ENCODE measurements at regions not wholly inside any gene's neighbourhood (a gene's known extent, or its start where the extent isn't known, plus 50 kb on each side); places are given as distances from the start of the nearest gene placed in this dataset.

GRCh38 chr7:81503336-81503735, 266.5 kb downstream of the HGF start:
- no peaks in the 10 kb centered on the region for H3K27me3 ChIP-seq (ENCODE audit: control insufficient read depth, insufficient read depth, low read length)
- no peak overlapping the region for H3K9ac ChIP-seq (ENCODE audit: low read length)
- no peaks in the 10 kb centered on the region for H3K9me3 ChIP-seq (ENCODE audit: control insufficient read depth, insufficient read depth, low read depth, low read length)
- peaks cover 7% of the 10 kb centered on the region; the same call in 1 of the 2 replicates for H3K4me1 ChIP-seq (ENCODE audit: control insufficient read depth, insufficient read depth, low read length)
- no peaks in the 10 kb centered on the region for H3K36me3 ChIP-seq (ENCODE audit: control insufficient read depth, insufficient read depth, low read length)
- no peak overlapping the region for H3K4me3 ChIP-seq (ENCODE audit: low read depth, low read length)
- H3K27ac ChIP-seq (ENCODE audit: low read depth, low read length) = no peak overlapping the region

- Histone ChIP-seq H3K27ac (ENCODE audit: low read depth, low read length) (no peak overlapping the region), H3K36me3 (ENCODE audit: control insufficient read depth, insufficient read depth, low read length) (no peaks in the 10 kb centered on the region), H3K9ac (ENCODE audit: low read length) (no peak overlapping the region), H3K4me1 (ENCODE audit: control insufficient read depth, insufficient read depth, low read length) (peaks cover 7% of the 10 kb centered on the region; the same call in 1 of the 2 replicates), H3K9me3 (ENCODE audit: control insufficient read depth, insufficient read depth, low read depth, low read length) (peaks cover 5% of the 10 kb centered on the region; the same call in 1 of the 2 replicates), H3K4me3 (ENCODE audit: low read depth, low read length) (no peak overlapping the region), H3K27me3 (ENCODE audit: control insufficient read depth, insufficient read depth, low read length) (no peaks in the 10 kb centered on the region)
Measured at GRCh38 chr7:81501220-81501619, 268.6 kb downstream of the HGF start.

- Histone ChIP-seq H3K9ac (ENCODE audit: low read length) (no peak overlapping the region), H3K9me3 (ENCODE audit: control insufficient read depth, insufficient read depth, low read depth, low read length) (peaks cover 5% of the 10 kb centered on the region; the same call in 1 of the 2 replicates), H3K27ac (ENCODE audit: low read depth, low read length) (no peak overlapping the region)
Measured at GRCh38 chr7:81500631-81501030, 269.2 kb downstream of the HGF start.

GRCh38 chr7:81499262-81500116, 270.4 kb downstream of the HGF start:
- H3K27ac ChIP-seq (ENCODE audit: low read depth, low read length) = no peak overlapping the region
- H3K9me3 ChIP-seq (ENCODE audit: control insufficient read depth, insufficient read depth, low read depth, low read length) = peaks cover 5% of the 10 kb centered on the region; the same call in 1 of the 2 replicates
- H3K9ac ChIP-seq (ENCODE audit: low read length) = no peak overlapping the region
- peaks cover 7% of the 10 kb centered on the region; the same call in 1 of the 2 replicates for H3K4me1 ChIP-seq (ENCODE audit: control insufficient read depth, insufficient read depth, low read length)
- no peaks in the 10 kb centered on the region for H3K36me3 ChIP-seq (ENCODE audit: control insufficient read depth, insufficient read depth, low read length)
- H3K27me3 ChIP-seq (ENCODE audit: control insufficient read depth, insufficient read depth, low read length) = no peaks in the 10 kb centered on the region
- H3K4me3 ChIP-seq (ENCODE audit: low read depth, low read length) = no peak overlapping the region

More at GRCh38 chr7:81500631-81501030, 269.2 kb downstream of the HGF start:
- Histone ChIP-seq H3K27me3 (ENCODE audit: control insufficient read depth, insufficient read depth, low read length) (no peaks in the 10 kb centered on the region), H3K36me3 (ENCODE audit: control insufficient read depth, insufficient read depth, low read length) (no peaks in the 10 kb centered on the region), H3K4me3 (ENCODE audit: low read depth, low read length) (no peak overlapping the region), H3K4me1 (ENCODE audit: control insufficient read depth, insufficient read depth, low read length) (peaks cover 7% of the 10 kb centered on the region; the same call in 1 of the 2 replicates)

- Histone ChIP-seq H3K27ac (ENCODE audit: low read depth, low read length) (no peak overlapping the region), H3K9ac (ENCODE audit: low read length) (no peak overlapping the region), H3K9me3 (ENCODE audit: control insufficient read depth, insufficient read depth, low read depth, low read length) (peaks cover 5% of the 10 kb centered on the region; the same call in 1 of the 2 replicates), H3K4me3 (ENCODE audit: low read depth, low read length) (no peak overlapping the region), H3K27me3 (ENCODE audit: control insufficient read depth, insufficient read depth, low read length) (no peaks in the 10 kb centered on the region), H3K36me3 (ENCODE audit: control insufficient read depth, insufficient read depth, low read length) (no peaks in the 10 kb centered on the region), H3K4me1 (ENCODE audit: control insufficient read depth, insufficient read depth, low read length) (peaks cover 7% of the 10 kb centered on the region; the same call in 1 of the 2 replicates)
Measured at GRCh38 chr7:81498176-81498575, 271.7 kb downstream of the HGF start.

GRCh38 chr7:81492910-81493309, 276.9 kb downstream of the HGF start:
- no peak overlapping the region for H3K27ac ChIP-seq (ENCODE audit: low read depth, low read length)
- no peaks in the 10 kb centered on the region for H3K36me3 ChIP-seq (ENCODE audit: control insufficient read depth, insufficient read depth, low read length)
- no peaks in the 10 kb centered on the region for H3K27me3 ChIP-seq (ENCODE audit: control insufficient read depth, insufficient read depth, low read length)
- H3K4me1 ChIP-seq (ENCODE audit: control insufficient read depth, insufficient read depth, low read length) = no peaks in the 10 kb centered on the region
- H3K9me3 ChIP-seq (ENCODE audit: control insufficient read depth, insufficient read depth, low read depth, low read length) = peaks cover 5% of the 10 kb centered on the region; the same call in 1 of the 2 replicates
- H3K4me3 ChIP-seq (ENCODE audit: low read depth, low read length) = no peak overlapping the region
- H3K9ac ChIP-seq (ENCODE audit: low read length) = no peak overlapping the region

GRCh38 chr7:81492240-81492639, 277.6 kb downstream of the HGF start:
- Histone ChIP-seq H3K4me1 (ENCODE audit: control insufficient read depth, insufficient read depth, low read length) (no peaks in the 10 kb centered on the region), H3K27me3 (ENCODE audit: control insufficient read depth, insufficient read depth, low read length) (no peaks in the 10 kb centered on the region), H3K4me3 (ENCODE audit: low read depth, low read length) (no peak overlapping the region)

GRCh38 chr7:81491573-81491972, 278.3 kb downstream of the HGF start:
- Histone ChIP-seq H3K4me3 (ENCODE audit: low read depth, low read length) (no peak overlapping the region), H3K9ac (ENCODE audit: low read length) (no peak overlapping the region), H3K4me1 (ENCODE audit: control insufficient read depth, insufficient read depth, low read length) (no peaks in the 10 kb centered on the region), H3K36me3 (ENCODE audit: control insufficient read depth, insufficient read depth, low read length) (no peaks in the 10 kb centered on the region), H3K9me3 (ENCODE audit: control insufficient read depth, insufficient read depth, low read depth, low read length) (peaks cover 3% of the 10 kb centered on the region; the same call in 1 of the 2 replicates), H3K27me3 (ENCODE audit: control insufficient read depth, insufficient read depth, low read length) (no peaks in the 10 kb centered on the region), H3K27ac (ENCODE audit: low read depth, low read length) (no peak overlapping the region)

More at GRCh38 chr7:81492240-81492639, 277.6 kb downstream of the HGF start:
- Histone ChIP-seq H3K27ac (ENCODE audit: low read depth, low read length) (no peak overlapping the region), H3K9me3 (ENCODE audit: control insufficient read depth, insufficient read depth, low read depth, low read length) (peaks cover 5% of the 10 kb centered on the region; the same call in 1 of the 2 replicates), H3K36me3 (ENCODE audit: control insufficient read depth, insufficient read depth, low read length) (no peaks in the 10 kb centered on the region), H3K9ac (ENCODE audit: low read length) (no peak overlapping the region)

- H3K27ac ChIP-seq (ENCODE audit: low read depth, low read length) = no peak overlapping the region
Measured at GRCh38 chr7:81488210-81488609, 281.6 kb downstream of the HGF start.

GRCh38 chr7:81487516-81487915, 282.3 kb downstream of the HGF start:
- Histone ChIP-seq H3K4me3 (ENCODE audit: low read depth, low read length) (no peak overlapping the region), H3K36me3 (ENCODE audit: control insufficient read depth, insufficient read depth, low read length) (no peaks in the 10 kb centered on the region), H3K9me3 (ENCODE audit: control insufficient read depth, insufficient read depth, low read depth, low read length) (no peaks in the 10 kb centered on the region), H3K4me1 (ENCODE audit: control insufficient read depth, insufficient read depth, low read length) (peaks cover 10% of the 10 kb centered on the region; the same call in 1 of the 2 replicates), H3K27ac (ENCODE audit: low read depth, low read length) (no peak overlapping the region), H3K9ac (ENCODE audit: low read length) (no peak overlapping the region), H3K27me3 (ENCODE audit: control insufficient read depth, insufficient read depth, low read length) (no peaks in the 10 kb centered on the region)

More at GRCh38 chr7:81488210-81488609, 281.6 kb downstream of the HGF start:
- Histone ChIP-seq H3K27me3 (ENCODE audit: control insufficient read depth, insufficient read depth, low read length) (no peaks in the 10 kb centered on the region), H3K4me1 (ENCODE audit: control insufficient read depth, insufficient read depth, low read length) (peaks cover 10% of the 10 kb centered on the region; the same call in 1 of the 2 replicates), H3K9me3 (ENCODE audit: control insufficient read depth, insufficient read depth, low read depth, low read length) (no peaks in the 10 kb centered on the region), H3K9ac (ENCODE audit: low read length) (no peak overlapping the region), H3K4me3 (ENCODE audit: low read depth, low read length) (no peak overlapping the region), H3K36me3 (ENCODE audit: control insufficient read depth, insufficient read depth, low read length) (no peaks in the 10 kb centered on the region)

- Histone ChIP-seq H3K9me3 (ENCODE audit: control insufficient read depth, insufficient read depth, low read depth, low read length) (no peaks in the 10 kb centered on the region), H3K27me3 (ENCODE audit: control insufficient read depth, insufficient read depth, low read length) (no peaks in the 10 kb centered on the region), H3K9ac (ENCODE audit: low read length) (no peak overlapping the region), H3K27ac (ENCODE audit: low read depth, low read length) (no peak overlapping the region), H3K36me3 (ENCODE audit: control insufficient read depth, insufficient read depth, low read length) (no peaks in the 10 kb centered on the region), H3K4me3 (ENCODE audit: low read depth, low read length) (no peak overlapping the region), H3K4me1 (ENCODE audit: control insufficient read depth, insufficient read depth, low read length) (peaks cover 10% of the 10 kb centered on the region; the same call in 1 of the 2 replicates)
Measured at GRCh38 chr7:81484261-81484660, 285.6 kb downstream of the HGF start.

Data from HUES6 (cell line).